Osteocyte (in vitro differentiated cells): ENCODE measurements at regions not wholly inside any gene's neighbourhood (a gene's known extent, or its start where the extent isn't known, plus 50 kb on each side); places are given as distances from the start of the nearest gene placed in this dataset.

Experiments used
- DNase-seq: peaks from one replicate; pipeline ENCODE4 v3.0.0; 2021; ENCODE audit warnings: mixed read lengths; ENCODE audit not compliant: unreplicated experiment; ENCODE audit errors: extremely low spot score
- H3K27ac Mint-ChIP-seq: one replicate; pipeline ENCODE4 v1.8.0; 2021; ENCODE audit warnings: mild to moderate bottlenecking, mixed read lengths; ENCODE audit not compliant: unreplicated experiment
- H3K27me3 Mint-ChIP-seq: one replicate; pipeline ENCODE4 v1.8.0; 2021; ENCODE audit warnings: mixed read lengths; ENCODE audit not compliant: unreplicated experiment
- H3K36me3 Mint-ChIP-seq: one replicate; pipeline ENCODE4 v1.8.0; 2021; ENCODE audit warnings: mixed read lengths; ENCODE audit not compliant: unreplicated experiment
- H3K4me1 Mint-ChIP-seq: one replicate; pipeline ENCODE4 v1.8.0; 2021; ENCODE audit warnings: mixed read lengths; ENCODE audit not compliant: unreplicated experiment
- H3K4me3 Mint-ChIP-seq: one replicate; pipeline ENCODE4 v1.8.0; 2021; ENCODE audit warnings: mild to moderate bottlenecking, moderate library complexity, mixed read lengths; ENCODE audit not compliant: unreplicated experiment
- H3K9me3 Mint-ChIP-seq: one replicate; pipeline ENCODE4 v1.8.0; 2021; ENCODE audit warnings: mixed read lengths; ENCODE audit not compliant: unreplicated experiment
- TF ChIP-seq, protein P1 (sequence below): fragments of 200-600 bp; sonication (generic); IDR thresholded peaks from 2 replicates; pipeline ENCODE4 v1.5.0; 2021; ENCODE audit warnings: antibody characterized with exemption, mild to moderate bottlenecking, moderate library complexity

DNA sequence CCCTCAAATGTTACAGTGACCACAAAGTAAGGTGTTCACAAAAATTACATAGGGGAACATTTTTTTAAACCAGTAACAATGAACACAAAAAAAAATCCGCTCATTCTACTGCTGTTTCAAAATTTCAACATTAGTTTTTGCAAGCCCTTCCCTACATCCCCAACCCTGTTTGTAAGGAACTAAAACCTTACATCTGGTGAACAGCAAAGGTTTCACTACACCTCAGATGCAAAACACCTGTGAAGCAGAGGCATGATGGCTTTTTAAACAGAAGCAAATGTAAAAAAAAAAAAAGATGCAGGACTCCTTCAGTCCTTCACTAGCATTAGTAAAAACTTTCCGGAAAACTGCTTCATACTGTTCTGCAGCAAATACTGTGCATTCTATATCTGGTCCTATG lies 50.0 kb upstream of the API5 start:
- H3K4me1 Mint-ChIP-seq: no peaks in the 10 kb centered on the region
- H3K4me3 Mint-ChIP-seq: no peak overlapping the region
- H3K27me3 Mint-ChIP-seq: no peaks in the 10 kb centered on the region
- no peaks in the 10 kb centered on the region for H3K36me3 Mint-ChIP-seq
- TF ChIP-seq, protein P1, sequence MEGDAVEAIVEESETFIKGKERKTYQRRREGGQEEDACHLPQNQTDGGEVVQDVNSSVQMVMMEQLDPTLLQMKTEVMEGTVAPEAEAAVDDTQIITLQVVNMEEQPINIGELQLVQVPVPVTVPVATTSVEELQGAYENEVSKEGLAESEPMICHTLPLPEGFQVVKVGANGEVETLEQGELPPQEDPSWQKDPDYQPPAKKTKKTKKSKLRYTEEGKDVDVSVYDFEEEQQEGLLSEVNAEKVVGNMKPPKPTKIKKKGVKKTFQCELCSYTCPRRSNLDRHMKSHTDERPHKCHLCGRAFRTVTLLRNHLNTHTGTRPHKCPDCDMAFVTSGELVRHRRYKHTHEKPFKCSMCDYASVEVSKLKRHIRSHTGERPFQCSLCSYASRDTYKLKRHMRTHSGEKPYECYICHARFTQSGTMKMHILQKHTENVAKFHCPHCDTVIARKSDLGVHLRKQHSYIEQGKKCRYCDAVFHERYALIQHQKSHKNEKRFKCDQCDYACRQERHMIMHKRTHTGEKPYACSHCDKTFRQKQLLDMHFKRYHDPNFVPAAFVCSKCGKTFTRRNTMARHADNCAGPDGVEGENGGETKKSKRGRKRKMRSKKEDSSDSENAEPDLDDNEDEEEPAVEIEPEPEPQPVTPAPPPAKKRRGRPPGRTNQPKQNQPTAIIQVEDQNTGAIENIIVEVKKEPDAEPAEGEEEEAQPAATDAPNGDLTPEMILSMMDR: no peak
- H3K9me3 Mint-ChIP-seq: peaks cover 9% of the 10 kb centered on the region
- no peak overlapping the region for H3K27ac Mint-ChIP-seq
- DNase-seq: no peak
